ENCODE measurements at regions not wholly inside any gene's neighbourhood (a gene's known extent, or its start where the extent isn't known, plus 50 kb on each side); places are given as distances from the start of the nearest gene placed in this dataset.

DNA sequence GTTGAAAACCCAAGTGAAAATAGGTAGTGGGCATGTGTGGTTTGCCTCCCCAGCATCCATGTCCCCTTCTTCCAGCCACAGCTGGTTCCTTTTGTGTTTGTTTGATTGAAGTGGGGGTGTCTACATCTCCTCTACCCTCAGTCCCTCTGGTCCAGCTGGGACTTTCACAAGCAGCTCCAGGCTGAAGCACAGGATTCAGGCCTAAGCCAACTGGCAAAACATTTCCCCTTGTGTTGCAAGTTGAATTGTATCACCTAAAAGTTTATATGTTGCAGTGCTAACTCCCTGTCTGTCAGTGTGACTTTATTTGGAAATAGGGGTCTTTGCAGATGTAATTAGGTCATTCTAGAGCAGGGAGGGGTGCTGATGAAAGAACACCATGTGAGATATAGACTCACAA is 205.9 kb upstream of the ASIC2 start:
- no peak for TF ChIP-seq NFIC (IDR thresholded peaks at IDR 0.05)
- no peak for TF ChIP-seq EGR1 (IDR thresholded peaks at IDR 0.05)
- TF ChIP-seq TCF12 (IDR thresholded peaks at IDR 0.05; ENCODE audit: low read depth), result no peak
- no peak for TF ChIP-seq CREB1 (IDR thresholded peaks at IDR 0.05; ENCODE audit: low read depth)
- no peak for TF ChIP-seq TEAD4 (IDR thresholded peaks at IDR 0.05)
- no peak for TF ChIP-seq FOXM1 (IDR thresholded peaks at IDR 0.05; ENCODE audit: borderline replicate concordance, low read depth)
- TF ChIP-seq TAF1 (IDR thresholded peaks at IDR 0.05; ENCODE audit: low read depth), result no peak
- no peak for TF ChIP-seq RAD21 (IDR thresholded peaks at IDR 0.05; ENCODE audit: low read depth)
- no peak for TF ChIP-seq ZBTB7A (IDR thresholded peaks at IDR 0.05; ENCODE audit: low read depth)
- TF ChIP-seq CEBPB (IDR thresholded peaks at IDR 0.05), result no peak
- no peak for TF ChIP-seq MAX (IDR thresholded peaks at IDR 0.05)
- TF ChIP-seq, protein P1, sequence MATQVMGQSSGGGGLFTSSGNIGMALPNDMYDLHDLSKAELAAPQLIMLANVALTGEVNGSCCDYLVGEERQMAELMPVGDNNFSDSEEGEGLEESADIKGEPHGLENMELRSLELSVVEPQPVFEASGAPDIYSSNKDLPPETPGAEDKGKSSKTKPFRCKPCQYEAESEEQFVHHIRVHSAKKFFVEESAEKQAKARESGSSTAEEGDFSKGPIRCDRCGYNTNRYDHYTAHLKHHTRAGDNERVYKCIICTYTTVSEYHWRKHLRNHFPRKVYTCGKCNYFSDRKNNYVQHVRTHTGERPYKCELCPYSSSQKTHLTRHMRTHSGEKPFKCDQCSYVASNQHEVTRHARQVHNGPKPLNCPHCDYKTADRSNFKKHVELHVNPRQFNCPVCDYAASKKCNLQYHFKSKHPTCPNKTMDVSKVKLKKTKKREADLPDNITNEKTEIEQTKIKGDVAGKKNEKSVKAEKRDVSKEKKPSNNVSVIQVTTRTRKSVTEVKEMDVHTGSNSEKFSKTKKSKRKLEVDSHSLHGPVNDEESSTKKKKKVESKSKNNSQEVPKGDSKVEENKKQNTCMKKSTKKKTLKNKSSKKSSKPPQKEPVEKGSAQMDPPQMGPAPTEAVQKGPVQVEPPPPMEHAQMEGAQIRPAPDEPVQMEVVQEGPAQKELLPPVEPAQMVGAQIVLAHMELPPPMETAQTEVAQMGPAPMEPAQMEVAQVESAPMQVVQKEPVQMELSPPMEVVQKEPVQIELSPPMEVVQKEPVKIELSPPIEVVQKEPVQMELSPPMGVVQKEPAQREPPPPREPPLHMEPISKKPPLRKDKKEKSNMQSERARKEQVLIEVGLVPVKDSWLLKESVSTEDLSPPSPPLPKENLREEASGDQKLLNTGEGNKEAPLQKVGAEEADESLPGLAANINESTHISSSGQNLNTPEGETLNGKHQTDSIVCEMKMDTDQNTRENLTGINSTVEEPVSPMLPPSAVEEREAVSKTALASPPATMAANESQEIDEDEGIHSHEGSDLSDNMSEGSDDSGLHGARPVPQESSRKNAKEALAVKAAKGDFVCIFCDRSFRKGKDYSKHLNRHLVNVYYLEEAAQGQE (IDR thresholded peaks at IDR 0.05; ENCODE audit: low read depth), result no peak
- TF ChIP-seq YY1 (IDR thresholded peaks at IDR 0.05; ENCODE audit: low read depth), result no peak
- no peak for TF ChIP-seq EP300 (IDR thresholded peaks at IDR 0.05; ENCODE audit: borderline replicate concordance)
- no peak for TF ChIP-seq USF1 (IDR thresholded peaks at IDR 0.05)

GRCh38 chr17:33500151-33500550 is 207.1 kb upstream of the ASIC2 start:
- TF ChIP-seq EGR1 (IDR thresholded peaks at IDR 0.05) (no peak), USF1 (IDR thresholded peaks at IDR 0.05) (no peak)
- TF ChIP-seq, protein P1 (IDR thresholded peaks at IDR 0.05; ENCODE audit: low read depth), result no peak

GRCh38 chr17:33501185-33501584 is 208.1 kb upstream of the ASIC2 start:
- TF ChIP-seq EGR1 (IDR thresholded peaks at IDR 0.05) (no peak), MAX (IDR thresholded peaks at IDR 0.05) (no peak), CEBPB (IDR thresholded peaks at IDR 0.05) (no peak), RAD21 (IDR thresholded peaks at IDR 0.05; ENCODE audit: low read depth) (no peak), NFIC (IDR thresholded peaks at IDR 0.05) (no peak), TAF1 (IDR thresholded peaks at IDR 0.05; ENCODE audit: low read depth) (no peak), CREB1 (IDR thresholded peaks at IDR 0.05; ENCODE audit: low read depth) (no peak), TCF12 (IDR thresholded peaks at IDR 0.05; ENCODE audit: low read depth) (no peak), FOXM1 (IDR thresholded peaks at IDR 0.05; ENCODE audit: borderline replicate concordance, low read depth) (no peak), EP300 (IDR thresholded peaks at IDR 0.05; ENCODE audit: borderline replicate concordance) (no peak), TEAD4 (IDR thresholded peaks at IDR 0.05) (no peak)

DNA sequence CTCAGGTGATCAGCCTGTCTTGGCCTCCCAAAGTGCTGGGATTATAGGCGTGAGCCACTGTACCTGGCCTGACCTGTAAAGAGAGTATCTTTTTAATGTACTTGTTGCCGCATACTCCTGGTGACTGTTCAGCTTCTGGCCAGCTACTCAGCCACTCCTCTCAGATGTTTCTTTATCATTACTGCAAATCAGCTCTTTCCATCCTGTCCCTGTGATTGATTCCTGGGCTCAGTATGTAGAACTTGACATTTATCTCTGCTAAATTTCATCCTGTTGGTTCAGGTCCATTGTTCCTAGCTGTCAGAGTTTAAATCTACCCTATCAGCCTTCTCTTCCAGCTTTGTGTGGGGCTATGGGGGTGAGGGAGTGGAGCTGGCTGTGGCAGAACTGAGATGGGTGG is 211.5 kb upstream of the ASIC2 start:
- no peak for TF ChIP-seq YY1 (IDR thresholded peaks at IDR 0.05; ENCODE audit: low read depth)
- no peak for TF ChIP-seq CREB1 (IDR thresholded peaks at IDR 0.05; ENCODE audit: low read depth)
- TF ChIP-seq CEBPB (IDR thresholded peaks at IDR 0.05), result no peak
- no peak for TF ChIP-seq USF1 (IDR thresholded peaks at IDR 0.05)
- TF ChIP-seq EGR1 (IDR thresholded peaks at IDR 0.05), result no peak
- no peak for TF ChIP-seq TCF12 (IDR thresholded peaks at IDR 0.05; ENCODE audit: low read depth)
- TF ChIP-seq FOXM1 (IDR thresholded peaks at IDR 0.05; ENCODE audit: borderline replicate concordance, low read depth), result no peak
- no peak for TF ChIP-seq RAD21 (IDR thresholded peaks at IDR 0.05; ENCODE audit: low read depth)
- TF ChIP-seq NFIC (IDR thresholded peaks at IDR 0.05), result no peak
- TF ChIP-seq, protein P1 (IDR thresholded peaks at IDR 0.05; ENCODE audit: low read depth), result no peak
- no peak for TF ChIP-seq ZBTB7A (IDR thresholded peaks at IDR 0.05; ENCODE audit: low read depth)
- no peak for TF ChIP-seq MAX (IDR thresholded peaks at IDR 0.05)
- no peak for TF ChIP-seq TEAD4 (IDR thresholded peaks at IDR 0.05)
- no peak for TF ChIP-seq TAF1 (IDR thresholded peaks at IDR 0.05; ENCODE audit: low read depth)
- TF ChIP-seq EP300 (IDR thresholded peaks at IDR 0.05; ENCODE audit: borderline replicate concordance), result no peak

Data from Ishikawa (cell line).